Activated naive CD4-positive, alpha-beta T cell treated with Interleukin-2 at 50 U/mL for 16 hours (primary cell): ENCODE measurements at regions not wholly inside any gene's neighbourhood (a gene's known extent, or its start where the extent isn't known, plus 50 kb on each side); places are given as distances from the start of the nearest gene placed in this dataset.
"Not testable (repeated sequence)": the region's sequence is repeated elsewhere in the genome, so short reads cannot be mapped to it uniquely, and the experiment has no call there.

Experiments
- DNase-seq: peaks from one replicate; pipeline ENCODE4 v3.0.0-alpha.2; 2020

GRCh38 chr2:88802026-88802425, 110.6 kb downstream of the RPIA start:
- DNase-seq = not testable (repeated sequence)

- no peak for DNase-seq
Measured at GRCh38 chr2:88807237-88807962, 115.9 kb downstream of the RPIA start.

GRCh38 chr2:88808083-88808482, 116.6 kb downstream of the RPIA start:
- no peak for DNase-seq

DNA sequence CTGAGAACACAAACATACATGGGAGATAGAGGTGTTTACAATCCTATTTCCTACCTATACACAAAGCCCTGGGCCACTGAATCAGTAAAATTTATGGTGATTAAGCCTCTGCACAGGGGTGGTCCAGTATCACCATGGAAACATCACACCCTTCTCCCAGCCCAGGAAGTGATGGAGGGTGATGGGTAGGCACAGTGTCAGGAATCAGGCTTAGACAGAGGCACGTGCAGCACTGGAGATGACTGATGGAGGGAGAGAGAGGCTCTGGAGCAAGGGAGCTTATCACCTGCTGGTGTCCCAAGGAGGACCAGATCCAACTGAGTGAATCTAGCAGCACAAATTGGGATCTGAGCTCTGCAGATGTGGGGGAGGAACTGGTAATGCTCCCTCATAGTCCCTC, 117.2 kb downstream of the RPIA start:
- no peak for DNase-seq

DNA sequence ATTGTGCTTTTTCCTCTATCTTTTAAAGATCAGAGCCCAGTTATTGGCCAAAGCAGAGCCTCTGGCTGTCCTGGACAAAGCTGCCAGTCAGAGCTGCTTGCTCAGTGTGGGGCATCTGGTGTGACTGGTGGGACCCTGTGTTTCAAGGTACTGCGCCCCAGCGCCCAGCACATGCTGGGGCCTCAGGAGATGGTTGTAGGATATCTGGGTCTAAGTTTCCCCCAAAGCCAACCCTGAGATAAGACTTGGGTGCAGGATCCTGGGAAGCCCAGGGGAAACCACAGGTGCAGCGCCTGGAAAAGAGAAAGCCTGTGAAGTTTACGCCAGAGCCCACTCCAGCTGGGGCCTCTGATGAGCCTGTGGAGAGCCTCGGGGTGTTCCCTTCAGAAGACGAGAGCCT, 117.7 kb downstream of the RPIA start:
- no peak for DNase-seq

DNA sequence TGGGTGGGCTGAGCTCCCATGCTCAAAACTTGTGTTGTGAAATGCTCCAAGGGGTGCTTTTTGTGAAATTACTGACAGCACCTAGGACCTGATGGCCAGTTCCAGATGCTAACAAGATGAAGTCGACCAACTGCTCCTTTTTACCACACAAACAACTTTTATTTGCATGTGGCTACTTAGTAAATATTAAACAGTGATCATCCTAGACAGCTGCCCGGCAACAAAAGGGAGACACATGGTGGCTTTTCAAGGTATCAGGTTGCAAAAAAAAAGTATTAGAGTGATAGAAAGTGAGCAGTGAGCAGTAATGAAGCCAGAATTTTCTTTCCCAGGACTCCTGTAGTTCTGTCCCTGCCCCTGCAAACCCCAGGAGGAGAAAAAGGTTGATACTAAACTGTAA, 118.5 kb downstream of the RPIA start:
- no peak for DNase-seq

- no peak for DNase-seq
Measured at GRCh38 chr2:88810488-88810887, 119.0 kb downstream of the RPIA start.

DNA sequence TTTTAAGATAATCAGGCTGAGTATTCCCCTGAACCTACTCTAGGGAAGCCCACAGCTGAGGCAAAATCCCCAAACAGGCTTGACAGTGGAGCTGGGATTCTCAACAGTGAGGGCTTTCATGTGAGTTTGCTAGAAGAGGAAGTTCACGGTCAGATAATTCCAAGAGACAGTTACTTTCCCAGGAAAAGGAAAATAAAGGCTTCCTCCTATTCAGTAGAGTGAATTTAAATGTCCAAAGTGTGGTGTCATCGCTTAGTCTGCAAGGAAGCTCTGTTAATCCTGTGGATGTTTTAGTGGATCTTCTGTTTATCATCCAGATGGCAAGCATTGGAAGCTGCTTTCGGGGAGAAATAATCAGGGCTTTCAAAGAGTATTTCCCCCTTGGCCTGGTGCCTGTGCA, 119.8 kb downstream of the RPIA start:
- DNase-seq = no peak

GRCh38 chr2:88811681-88812080, 120.2 kb downstream of the RPIA start:
- no peak for DNase-seq

DNA sequence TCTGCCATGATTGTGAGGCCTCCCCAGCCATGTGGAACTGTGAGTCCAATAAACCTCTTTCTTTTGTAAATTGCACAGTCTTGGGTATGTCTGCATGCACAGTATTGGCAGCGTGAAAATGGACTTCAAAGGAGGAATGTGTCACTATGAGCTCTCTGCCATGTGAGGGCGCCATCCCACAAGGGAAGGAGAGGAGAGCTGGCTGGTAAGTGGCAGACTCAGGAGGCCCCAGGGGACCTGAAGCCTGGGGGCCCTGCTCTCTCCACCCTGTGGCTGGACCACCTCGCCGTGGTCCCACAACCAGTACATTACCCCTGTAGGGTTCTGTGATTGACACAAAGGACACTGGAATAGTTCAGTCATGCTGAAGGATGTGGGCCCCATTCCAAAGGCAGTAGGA, 122.1 kb downstream of the RPIA start:
- no peak for DNase-seq

DNA sequence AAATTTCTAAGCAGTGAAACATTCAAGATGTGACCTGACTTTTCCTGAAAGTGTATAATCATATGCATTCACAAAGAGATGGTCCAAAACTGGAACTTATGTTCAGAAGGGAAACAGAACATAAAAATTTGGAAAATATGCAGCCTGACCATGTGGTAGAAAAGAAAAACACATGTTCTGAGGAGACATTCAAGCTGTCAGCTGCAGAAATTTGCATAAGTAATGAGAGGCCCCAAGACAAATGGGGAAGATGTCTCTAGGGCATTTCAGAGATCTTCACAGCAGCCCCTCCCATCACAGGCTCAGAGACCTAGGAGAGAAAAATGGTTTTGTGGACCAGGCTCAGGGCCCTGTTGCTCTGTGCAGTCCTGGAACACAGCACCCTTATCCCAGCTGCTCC, 123.8 kb downstream of the RPIA start:
- no peak for DNase-seq

DNA sequence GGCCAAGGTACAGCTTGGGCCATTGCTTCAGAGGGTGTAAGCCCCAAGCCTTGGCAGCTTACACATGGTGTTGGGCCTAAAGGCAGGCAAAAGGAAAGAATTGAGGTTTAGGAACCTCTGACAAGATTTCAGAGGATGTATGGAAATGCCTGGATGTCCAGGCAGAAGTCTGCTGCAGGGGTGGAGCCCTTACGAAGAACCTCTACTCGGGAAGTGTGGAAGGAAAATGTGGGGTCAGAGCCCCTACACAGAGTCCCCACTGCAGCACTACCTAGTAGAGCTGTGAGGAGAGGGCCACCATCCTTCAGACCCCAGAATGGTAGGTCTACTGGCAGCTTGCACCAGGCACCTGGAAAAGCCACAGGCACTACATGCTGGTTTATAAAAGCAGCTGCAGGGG, 124.2 kb downstream of the RPIA start:
- no peak for DNase-seq

DNA sequence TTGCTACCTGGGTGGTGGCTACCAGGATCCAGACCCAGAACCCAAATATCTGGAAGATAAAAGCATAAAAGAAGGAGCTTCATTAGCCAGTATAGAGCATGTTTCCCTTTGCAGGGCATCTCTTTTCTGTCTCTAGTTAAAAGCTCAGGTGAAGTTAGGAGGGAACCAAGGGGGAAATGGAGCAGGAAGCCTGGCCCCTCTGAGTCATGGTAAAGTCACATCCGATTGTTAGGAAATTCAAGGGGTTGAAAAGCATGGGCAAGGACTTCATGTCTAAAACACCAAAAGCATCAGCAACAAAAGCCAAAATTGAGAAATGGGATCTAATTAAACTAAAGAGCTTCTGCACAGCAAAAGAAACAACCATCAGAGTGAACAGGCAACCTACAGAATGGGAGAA, 126.9 kb downstream of the RPIA start:
- DNase-seq = no peak

DNA sequence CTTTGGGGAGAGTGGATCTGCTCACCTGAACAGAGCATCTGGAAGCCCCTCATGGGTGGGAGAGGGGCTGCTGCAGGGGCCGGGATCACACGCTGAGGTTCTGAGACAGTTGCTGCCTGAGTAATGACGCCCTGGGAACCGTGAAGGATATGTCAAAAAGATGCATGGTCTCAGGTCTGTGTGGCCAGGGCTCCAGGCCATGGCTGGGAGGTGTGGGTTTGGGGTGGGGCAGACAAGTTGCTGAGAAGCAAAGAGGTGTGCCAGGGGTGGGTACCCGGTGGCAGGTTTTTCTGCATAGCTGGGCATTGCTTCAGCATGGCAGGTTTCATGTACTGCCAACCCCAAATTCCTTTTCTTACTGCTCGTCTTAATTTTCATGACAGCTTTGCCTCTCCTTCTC, 133.5 kb downstream of the RPIA start:
- no peak for DNase-seq

DNA sequence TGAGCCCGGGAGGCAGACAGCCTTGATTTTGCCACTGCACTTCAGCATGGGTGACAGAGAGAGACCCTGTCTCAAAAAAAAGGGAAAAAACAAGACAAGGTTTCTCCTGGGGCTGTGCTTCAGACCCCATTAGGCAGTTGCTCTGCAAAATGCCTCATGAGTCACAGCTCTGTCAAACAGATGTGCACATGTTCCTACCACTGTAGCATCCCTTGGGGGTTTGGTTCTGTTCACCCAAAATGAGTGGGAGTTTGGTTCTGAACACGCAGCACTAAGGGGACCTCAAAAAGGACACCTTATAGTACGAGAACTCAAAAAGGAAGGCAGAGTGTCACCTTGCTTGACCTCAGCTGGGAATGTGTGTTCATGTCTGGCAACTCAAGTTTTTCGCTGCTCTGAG, 134.9 kb downstream of the RPIA start:
- no peak for DNase-seq

- DNase-seq = no peak
Measured at GRCh38 chr2:88827821-88828220, 136.3 kb downstream of the RPIA start.

- no peak for DNase-seq
Measured at GRCh38 chr2:88828397-88829137, 137.1 kb downstream of the RPIA start.

DNA sequence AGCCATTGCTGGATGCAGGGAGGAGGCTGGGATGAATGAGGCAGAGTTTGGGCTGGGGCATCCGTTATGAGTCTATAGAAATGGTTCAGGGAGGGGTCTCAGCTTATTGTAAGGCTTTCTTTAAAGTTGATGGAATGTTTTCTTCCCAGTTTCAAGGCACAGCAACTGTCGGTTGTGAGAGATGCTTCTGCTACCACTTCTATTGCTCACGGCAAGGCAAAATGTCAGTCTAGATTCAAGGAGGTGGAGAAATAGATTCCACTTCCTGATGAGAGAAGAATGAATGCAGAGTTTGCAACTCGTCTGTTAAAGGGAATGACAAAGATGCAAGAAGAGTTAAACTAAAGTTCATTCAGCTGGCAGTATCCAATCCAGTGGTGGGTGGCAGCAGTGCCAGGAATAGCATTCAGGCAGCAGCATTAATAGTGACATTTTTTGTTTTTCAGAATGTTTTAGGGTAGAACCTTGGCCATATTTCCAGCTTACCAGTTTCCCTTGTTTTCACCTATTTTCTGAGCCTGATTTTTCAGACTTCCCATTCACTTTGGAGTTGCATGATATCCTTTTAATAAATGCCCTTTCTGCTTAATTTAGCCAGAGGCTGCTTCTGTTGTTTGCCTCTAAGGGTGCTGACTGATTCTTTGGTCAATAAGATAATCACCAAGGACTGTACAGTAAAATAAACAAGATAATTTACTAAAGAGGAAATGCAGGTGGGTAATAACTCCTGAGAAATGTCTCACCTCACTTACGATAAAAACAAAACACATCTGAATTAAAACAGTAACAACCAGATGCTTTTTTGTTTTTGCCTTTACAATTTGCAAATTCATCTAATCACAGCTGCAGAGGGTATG, 138.4 kb downstream of the RPIA start:
- DNase-seq = no peak

- no peak for DNase-seq
Measured at GRCh38 chr2:88831071-88831791, 139.8 kb downstream of the RPIA start.

DNA sequence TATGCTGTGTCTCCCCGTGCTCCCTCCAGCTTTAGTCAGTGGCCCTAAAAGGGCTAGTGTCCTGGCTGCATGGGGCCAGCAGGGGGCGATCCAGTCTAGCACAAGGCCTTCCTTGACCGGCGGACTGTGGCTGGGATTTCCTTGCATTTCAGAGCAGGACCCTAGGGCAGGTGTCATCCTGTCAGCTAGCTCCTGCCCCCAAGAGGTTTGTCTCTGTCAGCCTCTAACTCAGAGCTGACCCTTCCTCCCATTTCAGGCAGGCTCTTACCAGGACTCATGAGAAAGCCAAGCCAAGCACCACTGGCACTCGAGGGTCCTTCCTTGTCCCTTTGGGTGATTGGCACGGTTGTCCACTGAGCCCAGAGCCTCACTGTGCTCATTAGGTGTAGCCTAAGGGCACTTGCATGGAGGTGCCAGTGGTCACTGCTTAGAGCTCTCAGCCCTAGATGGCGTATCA, 140.3 kb downstream of the RPIA start:
- DNase-seq = peak; percentile 6

DNA sequence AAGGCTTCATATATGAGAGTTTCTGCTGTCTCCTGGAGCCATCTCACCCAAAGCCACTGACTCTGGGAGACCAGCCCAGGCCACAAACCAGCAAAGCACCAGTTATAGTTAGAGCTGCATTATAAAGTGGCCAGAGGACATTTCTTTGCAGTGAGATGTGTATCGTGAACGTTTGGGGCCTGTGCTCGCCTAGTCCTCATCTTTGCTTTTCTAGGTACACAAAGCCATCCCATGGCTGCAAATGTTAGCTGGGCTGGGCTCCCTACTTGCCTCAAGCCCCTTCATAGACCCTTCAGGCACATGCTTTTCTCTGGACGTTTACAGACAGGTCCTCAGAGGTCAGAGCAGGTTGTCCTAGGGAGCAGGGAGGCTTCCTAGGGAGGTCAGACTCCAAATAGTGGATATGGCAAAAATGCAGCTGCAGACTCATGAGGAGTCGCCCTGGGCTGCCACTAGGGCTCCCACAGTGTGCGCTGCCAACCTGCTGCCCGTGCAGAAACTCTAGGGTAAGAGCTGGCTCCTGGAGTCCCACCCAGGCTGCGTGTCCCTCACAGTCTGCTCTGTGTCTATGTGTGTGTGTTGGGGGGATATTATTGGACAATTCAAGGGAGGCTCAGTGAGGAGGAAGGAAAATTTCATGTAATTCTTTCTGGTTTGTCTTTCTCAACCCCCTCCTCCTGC, 141.0 kb downstream of the RPIA start:
- no peak for DNase-seq

GRCh38 chr2:88832992-88833389, 141.5 kb downstream of the RPIA start:
- no peak for DNase-seq
